WTC11 (cell line): ENCODE measurements at regions not wholly inside any gene's neighbourhood (a gene's known extent, or its start where the extent isn't known, plus 50 kb on each side); places are given as distances from the start of the nearest gene placed in this dataset.

Experiments
- KAT7 ChIP-seq: sonication (generic); formaldehyde crosslinking; IDR thresholded peaks from 2 replicates; pipeline ENCODE4 v1.8.1; 2023; ENCODE audit warnings: missing genetic modification reagents, mild to moderate bottlenecking, borderline replicate concordance
- MYBL2 ChIP-seq: sonication (generic); formaldehyde crosslinking; IDR thresholded peaks from 2 replicates; pipeline ENCODE4 v1.8.1; 2023; ENCODE audit warnings: mild to moderate bottlenecking, moderate library complexity, missing genetic modification reagents
- ZNF138 ChIP-seq: sonication (generic); formaldehyde crosslinking; conservative IDR thresholded peaks from 2 replicates; pipeline ENCODE4 v1.8.1; 2022; ENCODE audit warnings: mild to moderate bottlenecking, moderate library complexity, missing genetic modification reagents
- ZNF263 ChIP-seq: sonication (generic); formaldehyde crosslinking; IDR thresholded peaks from 2 replicates; pipeline ENCODE4 v1.8.1; 2022; ENCODE audit warnings: low read depth, mild to moderate bottlenecking, moderate library complexity, missing genetic modification reagents
- ZNF317 ChIP-seq: sonication (generic); formaldehyde crosslinking; IDR thresholded peaks from 2 replicates; pipeline ENCODE4 v1.8.1; 2023; ENCODE audit warnings: low read depth, mild to moderate bottlenecking, moderate library complexity, missing genetic modification reagents, borderline replicate concordance
- TF ChIP-seq, protein P1 (sequence below): sonication (generic); formaldehyde crosslinking; conservative IDR thresholded peaks from 2 replicates; pipeline ENCODE4 v1.8.1; 2022; ENCODE audit warnings: mild to moderate bottlenecking, missing genetic modification reagents
- TF ChIP-seq, protein P2 (sequence below): fragments of 200-600 bp; IDR thresholded peaks from 2 replicates; pipeline ENCODE4 v1.8.0; 2022; ENCODE audit warnings: antibody characterized with exemption
- TF ChIP-seq, protein P3 (sequence below): sonication (generic); formaldehyde crosslinking; IDR thresholded peaks from 2 replicates; pipeline ENCODE4 v1.8.1; 2022; ENCODE audit warnings: mild to moderate bottlenecking, moderate library complexity, missing genetic modification reagents
- TF ChIP-seq, protein P4 (sequence below): sonication (generic); formaldehyde crosslinking; IDR thresholded peaks from 2 replicates; pipeline ENCODE4 v1.8.0; 2022; ENCODE audit warnings: mild to moderate bottlenecking, missing genetic modification reagents

DNA sequence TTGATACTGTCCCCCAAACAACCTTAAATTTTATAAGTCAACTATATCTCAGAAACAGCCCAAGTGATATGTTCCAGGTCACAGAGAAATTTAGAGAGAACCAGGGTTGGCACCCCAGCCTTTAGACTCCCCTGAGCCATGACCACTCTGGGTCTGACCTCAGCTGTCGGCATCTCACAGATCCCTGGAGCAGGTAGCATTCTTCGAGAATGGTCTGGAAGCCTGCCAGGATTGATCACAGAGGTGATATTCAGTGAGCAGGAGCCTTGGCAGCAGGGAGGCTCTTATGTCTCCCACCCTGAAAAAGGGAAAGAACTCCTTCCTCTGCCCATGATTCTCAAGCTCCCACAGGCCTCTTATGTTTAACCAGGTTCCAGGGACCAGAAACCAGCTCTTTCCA, 58.2 kb downstream of the PLK2 start:
- TF ChIP-seq, protein P1, sequence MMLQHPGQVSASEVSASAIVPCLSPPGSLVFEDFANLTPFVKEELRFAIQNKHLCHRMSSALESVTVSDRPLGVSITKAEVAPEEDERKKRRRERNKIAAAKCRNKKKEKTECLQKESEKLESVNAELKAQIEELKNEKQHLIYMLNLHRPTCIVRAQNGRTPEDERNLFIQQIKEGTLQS: no peak
- TF ChIP-seq, protein P2, sequence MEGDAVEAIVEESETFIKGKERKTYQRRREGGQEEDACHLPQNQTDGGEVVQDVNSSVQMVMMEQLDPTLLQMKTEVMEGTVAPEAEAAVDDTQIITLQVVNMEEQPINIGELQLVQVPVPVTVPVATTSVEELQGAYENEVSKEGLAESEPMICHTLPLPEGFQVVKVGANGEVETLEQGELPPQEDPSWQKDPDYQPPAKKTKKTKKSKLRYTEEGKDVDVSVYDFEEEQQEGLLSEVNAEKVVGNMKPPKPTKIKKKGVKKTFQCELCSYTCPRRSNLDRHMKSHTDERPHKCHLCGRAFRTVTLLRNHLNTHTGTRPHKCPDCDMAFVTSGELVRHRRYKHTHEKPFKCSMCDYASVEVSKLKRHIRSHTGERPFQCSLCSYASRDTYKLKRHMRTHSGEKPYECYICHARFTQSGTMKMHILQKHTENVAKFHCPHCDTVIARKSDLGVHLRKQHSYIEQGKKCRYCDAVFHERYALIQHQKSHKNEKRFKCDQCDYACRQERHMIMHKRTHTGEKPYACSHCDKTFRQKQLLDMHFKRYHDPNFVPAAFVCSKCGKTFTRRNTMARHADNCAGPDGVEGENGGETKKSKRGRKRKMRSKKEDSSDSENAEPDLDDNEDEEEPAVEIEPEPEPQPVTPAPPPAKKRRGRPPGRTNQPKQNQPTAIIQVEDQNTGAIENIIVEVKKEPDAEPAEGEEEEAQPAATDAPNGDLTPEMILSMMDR: no peak
- TF ChIP-seq, protein P3, sequence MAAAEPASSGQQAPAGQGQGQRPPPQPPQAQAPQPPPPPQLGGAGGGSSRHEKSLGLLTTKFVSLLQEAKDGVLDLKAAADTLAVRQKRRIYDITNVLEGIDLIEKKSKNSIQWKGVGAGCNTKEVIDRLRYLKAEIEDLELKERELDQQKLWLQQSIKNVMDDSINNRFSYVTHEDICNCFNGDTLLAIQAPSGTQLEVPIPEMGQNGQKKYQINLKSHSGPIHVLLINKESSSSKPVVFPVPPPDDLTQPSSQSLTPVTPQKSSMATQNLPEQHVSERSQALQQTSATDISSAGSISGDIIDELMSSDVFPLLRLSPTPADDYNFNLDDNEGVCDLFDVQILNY (CRISPR knock-in tag): no peak
- no peak for TF ChIP-seq KAT7 (CRISPR knock-in tag)
- TF ChIP-seq ZNF317 (CRISPR knock-in tag): no peak
- no peak for TF ChIP-seq MYBL2
- TF ChIP-seq, protein P4, sequence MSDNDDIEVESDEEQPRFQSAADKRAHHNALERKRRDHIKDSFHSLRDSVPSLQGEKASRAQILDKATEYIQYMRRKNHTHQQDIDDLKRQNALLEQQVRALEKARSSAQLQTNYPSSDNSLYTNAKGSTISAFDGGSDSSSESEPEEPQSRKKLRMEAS (CRISPR knock-in tag): no peak
- TF ChIP-seq ZNF138 (CRISPR knock-in tag): no peak
- no peak for TF ChIP-seq ZNF263
